ENCODE measurements at regions not wholly inside any gene's neighbourhood (a gene's known extent, or its start where the extent isn't known, plus 50 kb on each side); places are given as distances from the start of the nearest gene placed in this dataset.

DNA sequence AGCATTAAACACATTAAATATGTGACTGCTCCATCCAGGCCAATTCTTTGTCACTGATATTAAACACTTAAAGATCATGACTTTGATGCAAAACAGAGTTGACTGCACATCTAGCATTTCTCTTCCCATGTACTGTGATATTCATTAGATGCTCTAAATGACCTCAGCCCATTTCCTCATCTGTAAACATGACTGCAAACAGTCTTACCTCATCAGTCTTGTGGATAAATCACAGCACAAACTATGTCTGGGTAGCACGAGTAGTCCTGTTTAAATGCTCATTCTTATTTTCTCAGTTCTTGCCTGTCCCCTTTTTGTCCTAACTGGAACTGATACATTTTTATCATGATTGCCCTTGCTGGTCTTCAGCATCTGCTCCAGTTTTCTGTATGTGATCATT is 1974.8 kb upstream of the LRRTM1 start:
- TF ChIP-seq RBBP5 (IDR thresholded peaks at IDR 0.05; ENCODE audit: borderline replicate concordance, insufficient read depth, low read length, poor library complexity, severe bottlenecking) (no peak), CBX5 (IDR thresholded peaks at IDR 0.05; ENCODE audit: borderline replicate concordance, low read depth) (no peak), FOXP1 (CRISPR knock-in tag; IDR thresholded peaks at IDR 0.05) (no peak), HDAC6 (IDR thresholded peaks at IDR 0.05; ENCODE audit: low read depth, low read length) (no peak), TEAD2 (tag; IDR thresholded peaks at IDR 0.05) (no peak)
